ENCODE measurements at regions not wholly inside any gene's neighbourhood (a gene's known extent, or its start where the extent isn't known, plus 50 kb on each side); places are given as distances from the start of the nearest gene placed in this dataset.

DNA sequence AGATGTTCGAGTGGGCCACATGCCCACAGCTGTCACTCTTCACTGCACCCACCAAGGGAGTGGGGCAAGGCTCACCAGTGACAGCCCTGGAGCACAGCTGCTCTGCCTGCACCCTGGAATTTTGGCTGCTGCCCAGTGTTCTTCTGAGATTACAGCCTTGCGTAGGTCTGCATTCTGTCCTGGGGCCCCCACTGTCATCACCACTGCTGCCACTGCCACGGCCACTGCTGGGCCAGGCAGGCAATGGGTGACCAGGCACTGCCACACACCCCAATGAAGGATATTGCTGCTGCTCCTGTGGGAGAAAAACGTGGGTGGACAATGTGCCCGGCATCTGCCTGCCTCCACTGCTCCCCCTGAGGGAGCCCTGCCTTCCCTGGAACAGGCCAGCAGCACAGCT, 1717.0 kb downstream of the TP53TG3F start:
- Mint-ChIP-seq H3K4me3 (no peak overlapping the region), H3K4me1 (no peaks in the 10 kb centered on the region), H3K36me3 (ENCODE audit: low read depth) (no peaks in the 10 kb centered on the region), H3K27me3 (ENCODE audit: low read depth) (no peaks in the 10 kb centered on the region), H3K27ac (no peak overlapping the region), H3K9me3 (peaks cover 39% of the 10 kb centered on the region)
- TF ChIP-seq, protein P1, sequence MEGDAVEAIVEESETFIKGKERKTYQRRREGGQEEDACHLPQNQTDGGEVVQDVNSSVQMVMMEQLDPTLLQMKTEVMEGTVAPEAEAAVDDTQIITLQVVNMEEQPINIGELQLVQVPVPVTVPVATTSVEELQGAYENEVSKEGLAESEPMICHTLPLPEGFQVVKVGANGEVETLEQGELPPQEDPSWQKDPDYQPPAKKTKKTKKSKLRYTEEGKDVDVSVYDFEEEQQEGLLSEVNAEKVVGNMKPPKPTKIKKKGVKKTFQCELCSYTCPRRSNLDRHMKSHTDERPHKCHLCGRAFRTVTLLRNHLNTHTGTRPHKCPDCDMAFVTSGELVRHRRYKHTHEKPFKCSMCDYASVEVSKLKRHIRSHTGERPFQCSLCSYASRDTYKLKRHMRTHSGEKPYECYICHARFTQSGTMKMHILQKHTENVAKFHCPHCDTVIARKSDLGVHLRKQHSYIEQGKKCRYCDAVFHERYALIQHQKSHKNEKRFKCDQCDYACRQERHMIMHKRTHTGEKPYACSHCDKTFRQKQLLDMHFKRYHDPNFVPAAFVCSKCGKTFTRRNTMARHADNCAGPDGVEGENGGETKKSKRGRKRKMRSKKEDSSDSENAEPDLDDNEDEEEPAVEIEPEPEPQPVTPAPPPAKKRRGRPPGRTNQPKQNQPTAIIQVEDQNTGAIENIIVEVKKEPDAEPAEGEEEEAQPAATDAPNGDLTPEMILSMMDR (IDR thresholded peaks at IDR 0.05; ENCODE audit: unreplicated experiment in 3 of 3) = no peak

DNA sequence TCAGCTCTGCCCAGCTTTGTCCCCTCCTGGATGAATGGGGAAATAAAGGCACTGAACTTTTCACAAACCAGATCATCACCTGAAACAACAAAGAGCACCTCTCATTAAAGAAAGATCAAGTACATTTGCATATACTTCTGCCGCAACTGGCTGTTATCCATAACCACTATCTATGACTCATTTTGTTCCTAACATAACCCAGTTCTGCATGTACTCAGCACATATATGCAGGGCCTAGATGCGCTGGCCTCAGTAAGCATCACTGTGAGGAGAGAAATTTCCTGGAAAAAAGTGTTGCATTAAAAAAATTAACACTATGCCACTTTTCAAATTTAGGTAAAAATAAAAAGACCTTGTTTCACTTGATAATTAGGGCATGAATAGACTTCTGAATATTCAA, 1718.4 kb downstream of the TP53TG3F start:
- Mint-ChIP-seq H3K4me1 (no peaks in the 10 kb centered on the region), H3K4me3 (no peak overlapping the region), H3K9me3 (peaks cover 36% of the 10 kb centered on the region), H3K27ac (no peak overlapping the region), H3K27me3 (ENCODE audit: low read depth) (no peaks in the 10 kb centered on the region), H3K36me3 (ENCODE audit: low read depth) (no peaks in the 10 kb centered on the region)
- TF ChIP-seq, protein P1 (IDR thresholded peaks at IDR 0.05; ENCODE audit: unreplicated experiment in 3 of 3) = no peak

DNA sequence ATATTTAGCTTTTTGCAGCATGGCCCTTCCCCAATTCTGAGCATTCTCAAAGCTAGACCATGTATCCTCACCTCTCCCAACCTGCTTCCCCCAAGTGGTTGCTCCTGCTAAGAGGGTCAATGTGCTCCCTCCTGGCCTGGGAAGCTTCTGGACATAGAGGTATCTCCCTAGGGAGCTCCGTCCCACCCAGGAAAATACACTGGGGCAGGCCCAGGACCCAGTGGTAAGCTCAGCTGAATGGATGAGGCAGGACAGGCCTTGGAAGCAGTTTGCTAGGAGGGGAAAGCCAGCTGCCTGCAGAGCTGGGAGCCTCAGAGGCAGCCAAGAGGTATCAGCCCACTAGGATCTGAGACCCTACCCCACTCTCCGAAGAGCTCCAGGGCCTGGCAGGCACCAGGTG, 1721.6 kb downstream of the TP53TG3F start:
- no peak overlapping the region for H3K4me3 Mint-ChIP-seq
- no peaks in the 10 kb centered on the region for H3K4me1 Mint-ChIP-seq
- H3K27ac Mint-ChIP-seq = no peak overlapping the region
- H3K36me3 Mint-ChIP-seq (ENCODE audit: low read depth) = no peaks in the 10 kb centered on the region
- no peaks in the 10 kb centered on the region for H3K27me3 Mint-ChIP-seq (ENCODE audit: low read depth)
- TF ChIP-seq, protein P1 (IDR thresholded peaks at IDR 0.05; ENCODE audit: unreplicated experiment in 3 of 3) = no peak
- H3K9me3 Mint-ChIP-seq = peaks cover 46% of the 10 kb centered on the region

DNA sequence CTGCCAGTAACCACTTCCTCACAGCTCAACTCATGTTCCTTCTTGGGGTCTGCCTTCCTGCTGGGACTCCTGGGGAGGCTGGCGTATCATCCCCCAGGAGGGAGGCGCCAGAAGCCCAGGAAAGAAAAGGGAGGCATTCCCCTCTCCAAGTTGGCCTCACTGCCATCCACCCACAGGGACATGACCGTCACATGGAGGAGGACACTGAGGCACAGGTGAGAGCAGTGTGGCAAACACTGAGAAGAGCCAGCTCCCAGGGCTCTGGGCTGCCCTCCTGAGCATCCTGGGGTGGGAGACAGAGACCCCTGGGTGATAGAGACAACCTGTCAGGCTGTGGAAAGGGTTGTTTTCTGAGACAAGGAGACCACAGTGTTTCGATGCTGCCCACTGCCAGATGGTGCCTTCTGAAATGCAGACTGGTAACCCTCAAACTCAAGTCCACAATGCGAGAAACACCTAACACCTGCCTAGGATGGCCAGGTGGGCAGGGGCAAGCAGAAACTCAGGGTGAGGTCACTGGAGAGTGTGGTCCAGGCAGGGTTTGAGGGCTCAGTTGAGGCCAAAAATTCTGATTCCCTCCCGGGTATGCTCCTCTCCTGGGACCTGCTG, 1722.1 kb downstream of the TP53TG3F start:
- no peaks in the 10 kb centered on the region for H3K27me3 Mint-ChIP-seq (ENCODE audit: low read depth)
- no peaks in the 10 kb centered on the region for H3K36me3 Mint-ChIP-seq (ENCODE audit: low read depth)
- H3K4me1 Mint-ChIP-seq = no peaks in the 10 kb centered on the region
- H3K9me3 Mint-ChIP-seq = peaks cover 49% of the 10 kb centered on the region
- TF ChIP-seq, protein P1 (IDR thresholded peaks at IDR 0.05; ENCODE audit: unreplicated experiment in 3 of 3) = no peak
- no peak overlapping the region for H3K27ac Mint-ChIP-seq
- no peak overlapping the region for H3K4me3 Mint-ChIP-seq

DNA sequence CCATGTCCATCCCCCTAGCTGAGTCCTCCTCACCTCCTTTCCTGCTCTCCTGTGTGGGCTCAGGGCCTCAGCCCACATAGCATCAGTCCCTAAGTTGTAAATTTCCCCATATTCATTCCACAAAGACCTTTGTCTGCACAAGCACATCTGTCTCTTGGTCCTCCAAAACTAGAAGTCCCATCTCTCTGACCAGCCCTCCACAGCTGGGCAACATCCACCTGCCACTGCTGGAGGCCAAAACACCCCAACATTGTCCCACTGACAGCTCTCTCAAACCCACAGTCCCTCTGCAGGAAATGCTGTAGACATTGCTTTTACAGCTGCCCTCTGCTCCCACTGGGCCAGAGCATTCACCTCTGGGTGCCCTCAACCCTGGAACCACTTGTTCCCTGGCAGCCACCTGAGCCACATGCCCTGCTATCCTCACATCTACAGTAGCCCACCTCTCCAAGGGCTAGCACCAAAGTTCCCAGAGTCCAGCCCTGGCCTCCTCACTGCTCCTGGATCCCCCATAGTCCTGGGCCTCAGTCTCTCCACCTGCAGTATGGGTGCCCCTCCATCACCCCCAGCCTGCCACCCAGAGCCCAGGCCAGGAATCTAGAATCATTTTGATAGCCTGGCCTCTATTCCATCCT, 1722.7 kb downstream of the TP53TG3F start:
- Mint-ChIP-seq H3K27ac (no peak overlapping the region), H3K4me1 (no peaks in the 10 kb centered on the region), H3K4me3 (no peak overlapping the region), H3K27me3 (ENCODE audit: low read depth) (no peaks in the 10 kb centered on the region), H3K36me3 (ENCODE audit: low read depth) (no peaks in the 10 kb centered on the region), H3K9me3 (peaks cover 48% of the 10 kb centered on the region)
- TF ChIP-seq, protein P1 (IDR thresholded peaks at IDR 0.05; ENCODE audit: unreplicated experiment in 3 of 3) = no peak

Data from nephron (organoid).